CD14-positive monocyte (primary cell): ENCODE measurements at regions not wholly inside any gene's neighbourhood (a gene's known extent, or its start where the extent isn't known, plus 50 kb on each side); places are given as distances from the start of the nearest gene placed in this dataset.

Source experiments
- DNase-seq, 3 donors: peaks; one replicate each; pipeline ENCODE4 v3.0.0-alpha.2; 2011 to 2022
- H2AFZ ChIP-seq: 2 replicates; pipeline ENCODE4 v1.6.0; 2012; ENCODE audit warnings: mild to moderate bottlenecking, low read depth, low read length, inconsistent platforms; ENCODE audit not compliant: insufficient read depth, poor library complexity, severe bottlenecking
- H3K27ac ChIP-seq, 2 donors: 1 replicate in 1 of 2; 2 replicates in 1 of 2; pipeline ENCODE4 v1.5.1; 2012 to 2013; ENCODE audit warnings: low read length in 2 of 2, control low read depth in 1 of 2, inconsistent platforms in 1 of 2, low read depth in 1 of 2, mild to moderate bottlenecking in 1 of 2
- H3K27me3 ChIP-seq, 2 donors: one replicate each; pipeline versions ENCODE4 v1.6.0 to v1.6.1; 2011 to 2013; ENCODE audit warnings: low read length in 2 of 2; ENCODE audit not compliant: control insufficient read depth in 2 of 2, insufficient read depth in 2 of 2
- H3K36me3 ChIP-seq, 2 donors: replicated peaks in 1 of 2; 1 replicate in 1 of 2; 2 replicates in 1 of 2; pipeline versions ENCODE4 v1.5.1 to v1.6.1; 2012 to 2013; ENCODE audit warnings: low read length in 2 of 2, control low read depth in 1 of 2, inconsistent platforms in 1 of 2, mild to moderate bottlenecking in 1 of 2; ENCODE audit not compliant: insufficient read depth in 2 of 2, control insufficient read depth in 1 of 2
- H3K4me1 ChIP-seq, 2 donors: 1 replicate in 1 of 2; 2 replicates in 1 of 2; pipeline versions ENCODE4 v1.5.1 to v1.6.1; 2012 to 2013; ENCODE audit warnings: low read length in 2 of 2, control low read depth in 1 of 2, inconsistent platforms in 1 of 2, mild to moderate bottlenecking in 1 of 2, moderate library complexity in 1 of 2; ENCODE audit not compliant: insufficient read depth in 2 of 2, control insufficient read depth in 1 of 2
- H3K4me2 ChIP-seq: replicated peaks from 2 replicates; pipeline ENCODE3; 2012; ENCODE audit warnings: low read length, moderate library complexity, mild to moderate bottlenecking; ENCODE audit not compliant: poor library complexity, severe bottlenecking; ENCODE audit errors: extremely low read depth
- H3K4me3 ChIP-seq, 3 experiments: fragments of 200-600 bp in 1 of 3; sonication (generic) in 1 of 3; replicated peaks in 1 of 3; 1 replicate in 2 of 3; 2 replicates in 1 of 3; pipeline ENCODE4 v1.5.1; 2011 to 2013; ENCODE audit warnings: low read length in 3 of 3, mild to moderate bottlenecking in 3 of 3, control low read depth in 2 of 3, low read depth in 2 of 3, inconsistent platforms in 1 of 3, moderate library complexity in 1 of 3
- H3K79me2 ChIP-seq: 2 replicates; pipeline ENCODE4 v1.6.0; 2012; ENCODE audit warnings: mild to moderate bottlenecking, control low read depth, inconsistent platforms, low read length, moderate library complexity; ENCODE audit not compliant: insufficient read depth
- H3K9ac ChIP-seq: 2 replicates; pipeline ENCODE4 v1.6.0; 2017; ENCODE audit warnings: low read length, mild to moderate bottlenecking; ENCODE audit not compliant: insufficient read depth, poor library complexity, severe bottlenecking
- H3K9me3 ChIP-seq, 2 donors: replicated peaks in 1 of 2; 1 replicate in 1 of 2; 2 replicates in 1 of 2; pipeline versions ENCODE4 v1.5.1 to v1.6.1; 2012 to 2013; ENCODE audit warnings: low read length in 2 of 2, control low read depth in 1 of 2; ENCODE audit not compliant: control insufficient read depth in 1 of 2, insufficient read depth in 1 of 2
- H4K20me1 ChIP-seq: 2 replicates; pipeline ENCODE4 v1.6.0; 2012; ENCODE audit warnings: mild to moderate bottlenecking, low read length, control low read depth, moderate library complexity; ENCODE audit not compliant: insufficient read depth
- H3K27ac Mint-ChIP-seq, 7 donors: one replicate each; pipeline ENCODE4 v1.8.0; 2020; ENCODE audit warnings: mild to moderate bottlenecking in 7 of 7, mixed read lengths in 7 of 7, moderate library complexity in 6 of 7, inconsistent platforms in 2 of 7
- H3K27me3 Mint-ChIP-seq, 3 donors: one replicate each; pipeline ENCODE4 v1.8.0; 2021 to 2022; ENCODE audit warnings: low read depth in 3 of 3, mild to moderate bottlenecking in 3 of 3, mixed read lengths in 3 of 3, moderate library complexity in 3 of 3, inconsistent platforms in 1 of 3
- H3K36me3 Mint-ChIP-seq, 2 donors: one replicate each; pipeline ENCODE4 v1.8.0; 2020; ENCODE audit warnings: mixed read lengths in 2 of 2, inconsistent platforms in 1 of 2, mild to moderate bottlenecking in 1 of 2
- H3K4me1 Mint-ChIP-seq: one replicate; pipeline ENCODE4 v1.8.0; 2020; ENCODE audit warnings: mild to moderate bottlenecking, mixed read lengths
- H3K4me3 Mint-ChIP-seq, 2 donors: one replicate each; pipeline ENCODE4 v1.8.0; 2020; ENCODE audit warnings: mild to moderate bottlenecking in 2 of 2, mixed read lengths in 2 of 2, moderate library complexity in 1 of 2
- H3K9me3 Mint-ChIP-seq, 7 donors: one replicate each; pipeline ENCODE4 v1.8.0; 2020 to 2022; ENCODE audit warnings: mixed read lengths in 7 of 7, mild to moderate bottlenecking in 6 of 7, moderate library complexity in 6 of 7, inconsistent platforms in 2 of 7
- WGBS: methylation state at CpG from one replicate; pipeline ENCODE4 v1.1.5; 2013; ENCODE audit warnings: missing lambda C conversion rate; ENCODE audit not compliant: insufficient coverage; 5-methylcytosine and 5-hydroxymethylcytosine counted together
- intact Hi-C, 2 donors: fragments of 100-400 bp; cut with micrococcal nuclease; formaldehyde crosslinking; loops; one replicate each; pipeline versions ENCODE4 v1.15.0 to v1.15.1; 2023
- TF ChIP-seq, protein P1 (sequence below): fragments of 200-600 bp; IDR thresholded peaks from one replicate; pipeline ENCODE4 v1.8.0; 2022; ENCODE audit warnings: antibody characterized with exemption, mild to moderate bottlenecking

DNA sequence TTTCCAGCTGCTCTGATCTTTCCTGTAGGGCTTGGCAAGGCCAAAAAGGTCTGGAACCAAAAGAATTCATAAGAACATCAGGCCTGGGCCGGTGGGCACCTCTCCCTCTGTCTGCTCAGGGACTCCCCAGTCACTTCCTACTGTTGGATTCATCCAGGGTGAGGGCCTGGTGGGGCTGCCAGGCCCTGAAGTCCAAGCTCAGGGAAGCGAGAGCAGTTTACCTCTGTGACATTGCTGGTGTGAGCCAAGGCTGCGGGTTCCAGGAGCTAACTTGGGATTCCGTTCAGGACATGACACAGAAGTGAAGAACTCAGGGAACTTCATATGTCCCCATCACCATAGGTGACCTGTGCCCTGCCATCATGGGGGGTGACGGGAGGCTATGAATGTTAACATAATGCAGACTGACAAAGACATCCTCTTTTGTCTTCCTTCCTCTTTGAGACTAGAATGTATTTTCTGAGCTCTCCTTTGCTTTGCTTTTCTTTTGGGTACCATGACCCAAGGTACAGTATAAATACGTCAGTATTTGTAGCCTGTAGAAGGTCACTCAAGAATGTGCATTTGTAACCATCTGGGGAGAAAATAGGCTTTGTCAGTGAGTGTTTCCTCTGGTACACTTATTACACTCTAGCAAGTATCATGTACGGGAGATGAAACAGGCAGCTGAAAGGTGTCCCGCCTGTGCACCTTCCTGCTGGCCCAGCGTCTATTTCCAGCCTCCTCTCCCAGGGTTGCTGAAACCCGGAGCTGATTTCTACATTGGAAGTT lies 130.5 kb upstream of the SLC1A4 start:
- peaks cover 88 to 91% of the 10 kb centered on the region in 2 donors for H3K4me1 ChIP-seq
- peak overlapping the region in 2 of 3 experiments; percentile 28 to 69 for H3K4me3 ChIP-seq
- peak overlapping the region; percentile 96 for H3K9ac ChIP-seq

More for the DNA sequence above, 130.5 kb upstream of the SLC1A4 start:
- TF ChIP-seq, protein P1, sequence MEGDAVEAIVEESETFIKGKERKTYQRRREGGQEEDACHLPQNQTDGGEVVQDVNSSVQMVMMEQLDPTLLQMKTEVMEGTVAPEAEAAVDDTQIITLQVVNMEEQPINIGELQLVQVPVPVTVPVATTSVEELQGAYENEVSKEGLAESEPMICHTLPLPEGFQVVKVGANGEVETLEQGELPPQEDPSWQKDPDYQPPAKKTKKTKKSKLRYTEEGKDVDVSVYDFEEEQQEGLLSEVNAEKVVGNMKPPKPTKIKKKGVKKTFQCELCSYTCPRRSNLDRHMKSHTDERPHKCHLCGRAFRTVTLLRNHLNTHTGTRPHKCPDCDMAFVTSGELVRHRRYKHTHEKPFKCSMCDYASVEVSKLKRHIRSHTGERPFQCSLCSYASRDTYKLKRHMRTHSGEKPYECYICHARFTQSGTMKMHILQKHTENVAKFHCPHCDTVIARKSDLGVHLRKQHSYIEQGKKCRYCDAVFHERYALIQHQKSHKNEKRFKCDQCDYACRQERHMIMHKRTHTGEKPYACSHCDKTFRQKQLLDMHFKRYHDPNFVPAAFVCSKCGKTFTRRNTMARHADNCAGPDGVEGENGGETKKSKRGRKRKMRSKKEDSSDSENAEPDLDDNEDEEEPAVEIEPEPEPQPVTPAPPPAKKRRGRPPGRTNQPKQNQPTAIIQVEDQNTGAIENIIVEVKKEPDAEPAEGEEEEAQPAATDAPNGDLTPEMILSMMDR, result no peak
- Histone ChIP-seq H3K4me2 (peak overlapping the region; percentile 65), H3K79me2 (peaks cover 19% of the 10 kb centered on the region), H3K27me3 (no peaks in the 10 kb centered on the region), H3K27ac (peak overlapping the region; percentile 98 to 99), H4K20me1 (no peaks in the 10 kb centered on the region), H3K36me3 (no peaks in the 10 kb centered on the region), H3K9me3 (peaks cover 0 to 6% of the 10 kb centered on the region in 2 donors), H2AFZ (peak overlapping the region; percentile 68)
- Mint-ChIP-seq H3K4me3 (peak overlapping the region; percentile 45 to 86), H3K27me3 (peaks cover 0 to 1% (median 0%) of the 10 kb centered on the region in 3 donors), H3K27ac (peak overlapping the region in 3 of 7 donors; percentile 95 to 98 (median 95)), H3K9me3 (no peaks in the 10 kb centered on the region), H3K36me3 (peaks cover 0 to 1% of the 10 kb centered on the region in 2 donors), H3K4me1 (peaks cover 44% of the 10 kb centered on the region)
- peak; percentile 77 to 83 (median 82) for DNase-seq
- intact Hi-C loops, result no loop called here
- WGBS, result 12% methylated on average over 4 of the region's 10 CpGs
